ENCODE measurements at regions not wholly inside any gene's neighbourhood (a gene's known extent, or its start where the extent isn't known, plus 50 kb on each side); places are given as distances from the start of the nearest gene placed in this dataset.

DNA sequence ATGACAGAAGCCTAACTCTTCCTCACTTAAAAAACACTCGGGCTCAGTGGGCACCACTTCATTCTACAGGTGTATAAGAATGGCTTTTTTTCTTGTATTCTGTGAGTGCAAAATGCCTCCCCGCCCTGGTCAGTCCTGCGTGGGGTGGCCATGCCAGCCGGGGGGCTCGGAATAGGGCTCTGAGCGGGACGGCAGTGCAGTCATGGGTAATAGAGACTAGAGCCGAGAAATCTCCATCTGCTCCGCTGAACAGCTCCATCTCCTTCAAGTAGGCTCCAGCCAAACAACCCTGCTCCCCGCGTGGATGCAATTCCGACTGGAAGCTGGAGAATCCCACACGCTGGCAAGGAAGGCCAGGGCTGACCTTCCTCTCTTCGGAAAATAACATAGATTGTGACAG, 317.0 kb upstream of the IRX4 start:
- TF ChIP-seq, protein P1, sequence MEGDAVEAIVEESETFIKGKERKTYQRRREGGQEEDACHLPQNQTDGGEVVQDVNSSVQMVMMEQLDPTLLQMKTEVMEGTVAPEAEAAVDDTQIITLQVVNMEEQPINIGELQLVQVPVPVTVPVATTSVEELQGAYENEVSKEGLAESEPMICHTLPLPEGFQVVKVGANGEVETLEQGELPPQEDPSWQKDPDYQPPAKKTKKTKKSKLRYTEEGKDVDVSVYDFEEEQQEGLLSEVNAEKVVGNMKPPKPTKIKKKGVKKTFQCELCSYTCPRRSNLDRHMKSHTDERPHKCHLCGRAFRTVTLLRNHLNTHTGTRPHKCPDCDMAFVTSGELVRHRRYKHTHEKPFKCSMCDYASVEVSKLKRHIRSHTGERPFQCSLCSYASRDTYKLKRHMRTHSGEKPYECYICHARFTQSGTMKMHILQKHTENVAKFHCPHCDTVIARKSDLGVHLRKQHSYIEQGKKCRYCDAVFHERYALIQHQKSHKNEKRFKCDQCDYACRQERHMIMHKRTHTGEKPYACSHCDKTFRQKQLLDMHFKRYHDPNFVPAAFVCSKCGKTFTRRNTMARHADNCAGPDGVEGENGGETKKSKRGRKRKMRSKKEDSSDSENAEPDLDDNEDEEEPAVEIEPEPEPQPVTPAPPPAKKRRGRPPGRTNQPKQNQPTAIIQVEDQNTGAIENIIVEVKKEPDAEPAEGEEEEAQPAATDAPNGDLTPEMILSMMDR (IDR thresholded peaks at IDR 0.05; ENCODE audit: insufficient read depth, low read depth, low read length), result no peak
- TF ChIP-seq EZH2 (IDR thresholded peaks at IDR 0.05; ENCODE audit: insufficient read depth, low read length), result no peak
- peaks cover 7% of the 10 kb centered on the region for H3K9me3 ChIP-seq (ENCODE audit: insufficient read depth, low read depth, low read length)
- peaks cover 34% of the 10 kb centered on the region for H3K27me3 Mint-ChIP-seq (ENCODE audit: low read depth, unreplicated experiment)
- H3K9ac ChIP-seq (ENCODE audit: low read length), result no peak overlapping the region
- H3K4me2 ChIP-seq (ENCODE audit: low read length), result no peak overlapping the region
- H3K36me3 Mint-ChIP-seq (ENCODE audit: low read depth, unreplicated experiment), result no peaks in the 10 kb centered on the region
- DNase-seq (ENCODE audit: low read depth) (no peak), FAIRE-seq (no peak)
- H3K27ac ChIP-seq (ENCODE audit: low read depth, low read length), result no peak overlapping the region
- H3K4me1 Mint-ChIP-seq (ENCODE audit: low read depth, unreplicated experiment), result no peaks in the 10 kb centered on the region
- no peaks in the 10 kb centered on the region for H4K20me1 ChIP-seq (ENCODE audit: insufficient read depth, low read length)
- no peak overlapping the region for H2AFZ ChIP-seq (ENCODE audit: low read depth, low read length)
- H3K4me3 ChIP-seq (ENCODE audit: insufficient read depth, low read depth, low read length), result no peak overlapping the region
- H3K79me2 ChIP-seq (ENCODE audit: insufficient read depth, low read length), result no peaks in the 10 kb centered on the region
- H3K4me3 Mint-ChIP-seq (ENCODE audit: unreplicated experiment), result no peak overlapping the region
- no peak overlapping the region for H3K27ac Mint-ChIP-seq (ENCODE audit: unreplicated experiment)
- H3K27me3 ChIP-seq (ENCODE audit: insufficient read depth, low read length), result no peaks in the 10 kb centered on the region
- no peaks in the 10 kb centered on the region for H3K4me1 ChIP-seq (ENCODE audit: insufficient read depth, low read length)
- H3K36me3 ChIP-seq (ENCODE audit: insufficient read depth, low read length), result no peaks in the 10 kb centered on the region
- peaks cover 3% of the 10 kb centered on the region for H3K9me3 Mint-ChIP-seq (ENCODE audit: unreplicated experiment)

- no peak overlapping the region for H2AFZ ChIP-seq (ENCODE audit: low read depth, low read length)
- no peaks in the 10 kb centered on the region for H3K79me2 ChIP-seq (ENCODE audit: insufficient read depth, low read length)
- Mint-ChIP-seq H3K4me1 (ENCODE audit: low read depth, unreplicated experiment) (no peaks in the 10 kb centered on the region), H3K27me3 (ENCODE audit: low read depth, unreplicated experiment) (peaks cover 36% of the 10 kb centered on the region), H3K36me3 (ENCODE audit: low read depth, unreplicated experiment) (no peaks in the 10 kb centered on the region), H3K27ac (ENCODE audit: unreplicated experiment) (no peak overlapping the region), H3K9me3 (ENCODE audit: unreplicated experiment) (peaks cover 3% of the 10 kb centered on the region), H3K4me3 (ENCODE audit: unreplicated experiment) (no peak overlapping the region)
- no peaks in the 10 kb centered on the region for H3K27me3 ChIP-seq (ENCODE audit: insufficient read depth, low read length)
- TF ChIP-seq, protein P1 (IDR thresholded peaks at IDR 0.05; ENCODE audit: insufficient read depth, low read depth, low read length), result no peak
- no peak for TF ChIP-seq EZH2 (IDR thresholded peaks at IDR 0.05; ENCODE audit: insufficient read depth, low read length)
- FAIRE-seq, result no peak
- H3K27ac ChIP-seq (ENCODE audit: low read depth, low read length), result no peak overlapping the region
- no peaks in the 10 kb centered on the region for H3K4me1 ChIP-seq (ENCODE audit: insufficient read depth, low read length)
- H3K9ac ChIP-seq (ENCODE audit: low read length), result no peak overlapping the region
- H3K36me3 ChIP-seq (ENCODE audit: insufficient read depth, low read length), result no peaks in the 10 kb centered on the region
- H3K9me3 ChIP-seq (ENCODE audit: insufficient read depth, low read depth, low read length), result peaks cover 13% of the 10 kb centered on the region
- no peak overlapping the region for H3K4me2 ChIP-seq (ENCODE audit: low read length)
- H4K20me1 ChIP-seq (ENCODE audit: insufficient read depth, low read length), result no peaks in the 10 kb centered on the region
- no peak for DNase-seq (ENCODE audit: low read depth)
- no peak overlapping the region for H3K4me3 ChIP-seq (ENCODE audit: insufficient read depth, low read depth, low read length)
These were observed 314.4 kb upstream of the IRX4 start for GRCh38 chr5:2196989-2197619.

GRCh38 chr5:2196416-2196815, 313.7 kb upstream of the IRX4 start:
- peaks cover 39% of the 10 kb centered on the region for H3K27me3 Mint-ChIP-seq (ENCODE audit: low read depth, unreplicated experiment)
- H3K36me3 ChIP-seq (ENCODE audit: insufficient read depth, low read length), result no peaks in the 10 kb centered on the region
- no peaks in the 10 kb centered on the region for H3K4me1 ChIP-seq (ENCODE audit: insufficient read depth, low read length)
- FAIRE-seq (no peak), DNase-seq (ENCODE audit: low read depth) (no peak)
- H3K27me3 ChIP-seq (ENCODE audit: insufficient read depth, low read length), result no peaks in the 10 kb centered on the region
- H2AFZ ChIP-seq (ENCODE audit: low read depth, low read length), result no peak overlapping the region
- H4K20me1 ChIP-seq (ENCODE audit: insufficient read depth, low read length), result no peaks in the 10 kb centered on the region
- TF ChIP-seq EZH2 (IDR thresholded peaks at IDR 0.05; ENCODE audit: insufficient read depth, low read length), result no peak
- TF ChIP-seq, protein P1 (IDR thresholded peaks at IDR 0.05; ENCODE audit: insufficient read depth, low read depth, low read length), result no peak
- peaks cover 13% of the 10 kb centered on the region for H3K9me3 ChIP-seq (ENCODE audit: insufficient read depth, low read depth, low read length)
- H3K27ac ChIP-seq (ENCODE audit: low read depth, low read length), result no peak overlapping the region
- no peak overlapping the region for H3K4me3 ChIP-seq (ENCODE audit: insufficient read depth, low read depth, low read length)
- H3K4me1 Mint-ChIP-seq (ENCODE audit: low read depth, unreplicated experiment), result no peaks in the 10 kb centered on the region
- no peak overlapping the region for H3K9ac ChIP-seq (ENCODE audit: low read length)
- peaks cover 3% of the 10 kb centered on the region for H3K9me3 Mint-ChIP-seq (ENCODE audit: unreplicated experiment)
- H3K4me3 Mint-ChIP-seq (ENCODE audit: unreplicated experiment), result no peak overlapping the region
- no peak overlapping the region for H3K4me2 ChIP-seq (ENCODE audit: low read length)
- no peaks in the 10 kb centered on the region for H3K36me3 Mint-ChIP-seq (ENCODE audit: low read depth, unreplicated experiment)
- H3K27ac Mint-ChIP-seq (ENCODE audit: unreplicated experiment), result no peak overlapping the region
- no peaks in the 10 kb centered on the region for H3K79me2 ChIP-seq (ENCODE audit: insufficient read depth, low read length)

All from astrocyte (in vitro differentiated cells and primary cell).